Activated CD8-positive, alpha-beta memory T cell treated with anti-CD3 and anti-CD28 coated beads, Interleukin-2, amount 10 ng/mL, durations not matched to agents 7 days and 5 days (primary cell): ENCODE measurements at regions not wholly inside any gene's neighbourhood (a gene's known extent, or its start where the extent isn't known, plus 50 kb on each side); places are given as distances from the start of the nearest gene placed in this dataset.

Experiments
- ATAC-seq: fragments of 150-1000 bp; cut with Tn5 transposase; one replicate; pipeline ENCODE4 v1.10.0; 2021; ENCODE audit warnings: moderate library complexity
- CTCF ChIA-PET: fragments of 350-600 bp; sonication (Branson Sonifier 250); formaldehyde crosslinking; loops from one replicate; lab custom pipeline; 2021; ENCODE audit warnings: antibody characterized with exemption; lab: Charles Lee
- DNase-seq: peaks from one replicate; pipeline ENCODE4 v3.0.0-alpha.2; 2020
- H3K27ac Mint-ChIP-seq: one replicate; pipeline ENCODE4 v1.8.0; 2021; ENCODE audit warnings: mild to moderate bottlenecking, mixed read lengths
- H3K27me3 Mint-ChIP-seq: one replicate; pipeline ENCODE4 v1.8.0; 2021; ENCODE audit warnings: mixed read lengths
- H3K36me3 Mint-ChIP-seq: one replicate; pipeline ENCODE4 v1.8.0; 2021; ENCODE audit warnings: mild to moderate bottlenecking, mixed read lengths
- H3K4me1 Mint-ChIP-seq: one replicate; pipeline ENCODE4 v1.8.0; 2021; ENCODE audit warnings: mixed read lengths
- H3K4me3 Mint-ChIP-seq: one replicate; pipeline ENCODE4 v1.8.0; 2021; ENCODE audit warnings: mild to moderate bottlenecking, moderate library complexity, mixed read lengths
- H3K9me3 Mint-ChIP-seq: one replicate; pipeline ENCODE4 v1.8.0; 2022; ENCODE audit warnings: low read depth, mixed read lengths

DNA sequence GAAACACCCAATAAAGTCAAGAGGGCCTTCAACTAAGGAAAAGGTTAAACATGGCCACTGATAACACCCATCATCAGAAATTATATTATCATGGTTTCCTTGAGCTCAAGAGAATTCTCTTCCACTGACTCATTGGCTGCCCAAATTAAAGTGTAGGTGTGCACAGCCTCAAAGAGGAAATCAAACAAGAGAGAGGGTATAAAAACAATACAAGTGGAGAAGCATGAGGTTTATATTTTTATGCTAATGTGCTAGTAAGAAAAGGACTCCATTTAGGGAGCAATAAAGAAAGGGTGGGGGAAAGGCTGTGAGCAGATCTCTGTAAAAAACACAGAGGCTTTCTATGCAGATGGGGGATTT, 168.8 kb upstream of the VRK2 start:
- no peak overlapping the region for H3K4me3 Mint-ChIP-seq
- no peaks in the 10 kb centered on the region for H3K36me3 Mint-ChIP-seq
- H3K9me3 Mint-ChIP-seq, result no peaks in the 10 kb centered on the region
- no peak for ATAC-seq
- DNase-seq, result no peak
- H3K27ac Mint-ChIP-seq, result no peak overlapping the region
- CTCF ChIA-PET, result no interaction called here
- no peaks in the 10 kb centered on the region for H3K27me3 Mint-ChIP-seq
- H3K4me1 Mint-ChIP-seq, result no peaks in the 10 kb centered on the region

DNA sequence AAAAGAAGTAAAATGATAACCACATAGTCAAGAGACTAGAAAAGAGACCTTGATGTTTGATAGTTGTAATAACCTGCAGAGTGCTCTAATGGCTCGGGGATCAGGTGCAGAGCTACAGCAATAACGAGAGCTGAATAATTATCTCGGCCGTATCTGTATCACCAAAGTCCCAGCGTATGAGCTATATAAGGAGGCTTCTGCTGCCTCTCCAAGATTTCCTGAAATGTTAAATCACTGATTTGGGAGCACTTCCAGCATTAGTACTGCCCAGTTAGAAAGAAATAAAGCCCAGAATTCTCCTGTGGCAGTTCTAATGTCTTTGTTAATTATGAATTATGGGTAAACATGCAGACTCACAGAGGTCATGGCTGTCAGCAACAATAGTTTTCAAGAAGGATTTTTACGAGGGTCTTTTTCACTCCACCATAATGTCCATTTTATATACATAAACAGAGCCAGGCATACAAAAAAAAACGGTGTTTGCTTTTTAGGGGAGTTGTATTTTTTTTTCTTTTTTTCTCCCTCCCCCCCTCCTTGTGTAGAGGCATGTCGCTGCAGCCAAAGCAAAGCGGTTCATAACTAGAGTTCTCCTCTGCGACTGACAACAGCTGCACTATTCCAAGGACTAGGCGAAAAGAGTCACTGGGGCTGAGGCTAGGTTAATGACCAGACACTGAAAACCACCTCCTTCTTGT, 168.3 kb upstream of the VRK2 start:
- H3K4me1 Mint-ChIP-seq, result no peaks in the 10 kb centered on the region
- ATAC-seq (no peak), DNase-seq (no peak)
- H3K27me3 Mint-ChIP-seq, result no peaks in the 10 kb centered on the region
- H3K36me3 Mint-ChIP-seq, result no peaks in the 10 kb centered on the region
- H3K4me3 Mint-ChIP-seq, result no peak overlapping the region
- CTCF ChIA-PET, result no interaction called here
- no peak overlapping the region for H3K27ac Mint-ChIP-seq
- no peaks in the 10 kb centered on the region for H3K9me3 Mint-ChIP-seq

DNA sequence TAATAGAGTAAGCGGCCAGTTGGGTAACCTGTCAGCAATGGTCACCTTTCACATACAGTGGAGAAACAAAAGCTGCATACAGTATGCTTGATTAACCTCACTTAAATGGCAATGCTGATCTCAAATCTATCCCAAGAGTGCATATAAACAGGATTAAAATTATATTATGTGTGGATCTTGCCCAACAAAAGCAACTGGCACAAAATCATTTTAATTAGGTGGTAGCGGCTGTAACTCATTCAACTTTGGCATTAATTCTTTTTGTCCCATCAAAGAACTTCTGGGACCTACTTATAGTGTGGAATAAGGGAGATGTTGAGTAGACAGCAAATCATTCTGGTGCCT, 167.8 kb upstream of the VRK2 start:
- Mint-ChIP-seq H3K4me1 (no peaks in the 10 kb centered on the region), H3K27ac (no peak overlapping the region), H3K36me3 (no peaks in the 10 kb centered on the region), H3K9me3 (no peaks in the 10 kb centered on the region), H3K4me3 (no peak overlapping the region), H3K27me3 (no peaks in the 10 kb centered on the region)
- ATAC-seq (no peak), DNase-seq (no peak)
- CTCF ChIA-PET, result no interaction called here

DNA sequence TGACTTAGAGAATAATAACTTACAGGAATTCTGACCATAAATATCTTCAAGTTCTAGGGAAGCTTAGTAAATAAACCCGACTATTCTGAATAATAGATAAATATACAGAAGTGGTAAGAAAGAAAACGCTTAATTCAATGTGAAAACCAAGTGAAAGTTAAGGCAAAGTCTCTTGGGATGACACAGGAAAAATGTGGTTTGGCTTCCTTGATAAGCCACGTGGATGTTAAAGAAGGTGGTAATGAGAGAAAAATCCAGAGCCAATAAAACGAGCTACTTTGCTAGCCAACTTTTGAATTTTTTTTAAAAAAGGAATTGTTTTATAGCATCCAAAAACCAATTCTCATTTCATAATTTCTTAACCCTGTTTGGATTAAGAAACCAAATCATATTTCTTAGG, 166.2 kb upstream of the VRK2 start:
- H3K9me3 Mint-ChIP-seq, result no peaks in the 10 kb centered on the region
- no peak for ATAC-seq
- DNase-seq, result no peak
- no peaks in the 10 kb centered on the region for H3K36me3 Mint-ChIP-seq
- no peaks in the 10 kb centered on the region for H3K27me3 Mint-ChIP-seq
- H3K4me1 Mint-ChIP-seq, result no peaks in the 10 kb centered on the region
- H3K27ac Mint-ChIP-seq, result no peak overlapping the region
- no peak overlapping the region for H3K4me3 Mint-ChIP-seq
- CTCF ChIA-PET, result no interaction called here

DNA sequence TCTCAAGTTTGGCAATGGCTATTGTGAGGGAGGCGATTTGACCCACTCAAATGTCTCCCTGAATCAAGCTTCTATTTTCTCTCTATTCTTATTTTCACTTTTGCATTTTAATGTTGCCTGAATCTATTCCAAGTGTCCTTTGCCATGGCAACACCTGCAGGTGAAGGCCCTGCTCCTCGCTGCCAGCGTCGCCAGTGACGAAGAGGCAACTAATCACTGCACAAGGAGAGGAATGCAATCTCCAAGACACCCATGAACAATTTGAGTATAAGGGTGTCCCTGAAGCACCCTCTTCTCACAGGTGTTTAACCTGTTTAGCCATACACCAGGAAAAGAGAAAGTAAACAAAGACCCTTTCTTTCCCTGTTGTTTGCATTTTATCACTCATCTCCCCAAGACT, 165.6 kb upstream of the VRK2 start:
- Mint-ChIP-seq H3K36me3 (no peaks in the 10 kb centered on the region), H3K9me3 (no peaks in the 10 kb centered on the region), H3K4me3 (no peak overlapping the region), H3K27me3 (no peaks in the 10 kb centered on the region), H3K27ac (no peak overlapping the region), H3K4me1 (no peaks in the 10 kb centered on the region)
- ATAC-seq (no peak), DNase-seq (no peak)
- CTCF ChIA-PET, result no interaction called here

DNA sequence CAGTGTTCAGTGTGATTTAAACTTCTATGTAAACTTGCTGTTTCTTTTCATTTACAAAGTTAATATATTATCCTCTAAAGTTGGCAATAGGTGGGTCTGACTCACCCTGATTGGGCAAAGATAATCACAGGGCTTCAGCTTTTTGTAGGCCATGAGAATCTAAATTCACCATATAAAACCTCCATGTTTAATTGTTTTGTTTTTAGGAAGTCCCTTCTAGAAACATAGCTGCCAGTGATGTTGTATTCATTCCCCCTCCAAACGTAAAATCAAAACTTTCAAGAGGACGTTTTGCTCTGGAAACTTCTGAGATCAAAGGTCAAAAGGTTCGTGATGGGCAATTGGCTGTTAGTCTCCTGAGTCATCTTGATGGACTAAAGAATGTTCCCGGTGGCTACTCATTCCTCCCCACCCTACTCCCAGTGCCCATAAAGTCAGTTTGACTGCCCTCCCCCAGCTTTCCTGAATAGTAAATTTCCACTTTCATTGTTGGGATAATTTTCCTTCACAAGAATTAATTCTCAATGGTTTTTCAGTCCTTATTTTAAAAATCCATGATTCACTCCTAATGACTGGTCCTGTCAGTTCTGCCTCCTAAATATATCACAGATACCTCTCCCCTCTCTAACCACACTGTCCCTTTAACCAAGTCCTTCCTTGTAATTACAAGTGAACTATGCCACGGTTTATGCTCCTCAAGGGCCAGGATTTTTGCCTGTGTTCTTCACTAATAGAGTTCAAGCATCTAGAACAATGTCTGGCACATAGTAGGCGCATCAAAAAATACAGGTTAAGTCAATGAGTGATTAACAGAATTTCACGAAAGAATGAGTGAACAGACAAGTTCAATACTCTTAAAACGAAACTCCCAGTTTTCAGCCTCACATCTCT, 164.4 kb upstream of the VRK2 start:
- ATAC-seq, result no peak
- H3K27me3 Mint-ChIP-seq, result no peaks in the 10 kb centered on the region
- no peak overlapping the region for H3K4me3 Mint-ChIP-seq
- H3K4me1 Mint-ChIP-seq, result no peaks in the 10 kb centered on the region
- CTCF ChIA-PET, result no interaction called here
- no peak for DNase-seq
- no peaks in the 10 kb centered on the region for H3K36me3 Mint-ChIP-seq
- H3K27ac Mint-ChIP-seq, result no peak overlapping the region
- no peaks in the 10 kb centered on the region for H3K9me3 Mint-ChIP-seq

DNA sequence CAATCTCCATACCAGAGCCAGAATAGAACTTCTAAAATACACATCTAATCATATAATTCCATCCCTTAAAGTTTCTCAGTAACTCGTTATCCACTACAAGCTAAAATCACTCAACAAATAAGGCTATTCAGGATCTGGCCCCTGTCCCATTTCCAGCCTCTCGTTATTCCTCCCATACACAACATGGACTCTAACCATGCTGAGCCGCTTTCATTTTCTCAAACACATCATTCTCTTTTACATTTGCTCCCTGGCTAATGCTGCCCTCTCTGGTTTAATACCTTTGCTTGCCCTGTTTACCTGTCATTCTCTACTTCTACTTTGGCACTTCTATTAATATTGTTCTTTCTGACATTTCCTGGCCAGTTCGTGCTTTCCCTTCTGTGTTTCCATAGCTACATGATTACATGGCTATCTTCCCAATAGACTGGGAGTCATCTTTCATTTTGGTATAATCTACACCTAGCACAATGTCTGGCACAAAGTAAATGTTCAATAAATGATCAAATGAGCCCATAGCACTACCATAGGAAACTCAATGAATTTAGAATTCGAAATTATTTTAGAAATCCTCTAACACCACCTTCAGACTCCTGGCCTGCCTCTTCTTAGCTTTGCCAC, 163.6 kb upstream of the VRK2 start:
- no peak overlapping the region for H3K4me3 Mint-ChIP-seq
- H3K4me1 Mint-ChIP-seq, result no peaks in the 10 kb centered on the region
- no peaks in the 10 kb centered on the region for H3K9me3 Mint-ChIP-seq
- H3K27me3 Mint-ChIP-seq, result no peaks in the 10 kb centered on the region
- CTCF ChIA-PET, result no interaction called here
- no peaks in the 10 kb centered on the region for H3K36me3 Mint-ChIP-seq
- DNase-seq, result no peak
- ATAC-seq, result no peak
- H3K27ac Mint-ChIP-seq, result no peak overlapping the region

DNA sequence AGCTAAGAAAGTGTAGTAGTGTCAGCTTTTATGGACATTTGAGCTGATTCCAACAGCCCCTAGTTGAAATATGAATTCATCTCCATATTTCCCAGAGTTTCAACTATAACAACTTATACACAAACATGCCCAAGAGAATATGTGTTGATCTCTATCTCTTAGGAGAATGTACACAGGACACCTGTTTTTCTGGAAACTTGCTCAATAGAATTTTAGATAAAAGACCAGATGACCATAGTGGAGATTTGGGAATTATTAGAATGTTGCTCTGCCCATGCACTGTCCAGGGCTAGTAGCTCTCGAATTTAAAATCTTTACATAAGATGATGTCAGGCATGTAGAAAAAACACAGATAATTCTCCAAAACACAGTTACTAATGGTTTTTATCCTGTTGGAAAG, 162.3 kb upstream of the VRK2 start:
- Mint-ChIP-seq H3K4me1 (no peaks in the 10 kb centered on the region), H3K4me3 (no peak overlapping the region), H3K27ac (no peak overlapping the region), H3K36me3 (no peaks in the 10 kb centered on the region), H3K9me3 (no peaks in the 10 kb centered on the region), H3K27me3 (no peaks in the 10 kb centered on the region)
- no peak for DNase-seq
- CTCF ChIA-PET, result no interaction called here
- no peak for ATAC-seq

DNA sequence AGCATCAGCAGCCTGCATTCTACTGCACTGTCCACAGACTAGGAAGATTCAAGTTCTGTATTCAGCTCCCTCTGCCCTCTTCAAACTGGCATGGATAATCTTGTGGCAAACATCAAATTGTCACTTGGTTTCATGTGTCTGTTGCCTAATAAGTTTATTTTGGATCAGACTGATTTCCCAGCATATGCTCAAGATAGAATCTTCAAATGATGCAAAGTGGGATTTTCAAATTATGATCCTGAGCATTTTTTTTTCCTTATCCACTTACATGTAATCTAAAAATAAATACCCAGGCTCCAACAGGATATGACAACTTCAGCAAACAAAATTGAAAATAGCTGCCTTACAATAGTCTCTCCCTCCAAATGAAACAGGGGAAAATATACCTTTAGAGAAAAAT, 160.9 kb upstream of the VRK2 start:
- H3K9me3 Mint-ChIP-seq, result no peaks in the 10 kb centered on the region
- ATAC-seq, result no peak
- no peak overlapping the region for H3K4me3 Mint-ChIP-seq
- no peak overlapping the region for H3K27ac Mint-ChIP-seq
- H3K4me1 Mint-ChIP-seq, result no peaks in the 10 kb centered on the region
- no peaks in the 10 kb centered on the region for H3K27me3 Mint-ChIP-seq
- no peaks in the 10 kb centered on the region for H3K36me3 Mint-ChIP-seq
- CTCF ChIA-PET, result no interaction called here
- no peak for DNase-seq

DNA sequence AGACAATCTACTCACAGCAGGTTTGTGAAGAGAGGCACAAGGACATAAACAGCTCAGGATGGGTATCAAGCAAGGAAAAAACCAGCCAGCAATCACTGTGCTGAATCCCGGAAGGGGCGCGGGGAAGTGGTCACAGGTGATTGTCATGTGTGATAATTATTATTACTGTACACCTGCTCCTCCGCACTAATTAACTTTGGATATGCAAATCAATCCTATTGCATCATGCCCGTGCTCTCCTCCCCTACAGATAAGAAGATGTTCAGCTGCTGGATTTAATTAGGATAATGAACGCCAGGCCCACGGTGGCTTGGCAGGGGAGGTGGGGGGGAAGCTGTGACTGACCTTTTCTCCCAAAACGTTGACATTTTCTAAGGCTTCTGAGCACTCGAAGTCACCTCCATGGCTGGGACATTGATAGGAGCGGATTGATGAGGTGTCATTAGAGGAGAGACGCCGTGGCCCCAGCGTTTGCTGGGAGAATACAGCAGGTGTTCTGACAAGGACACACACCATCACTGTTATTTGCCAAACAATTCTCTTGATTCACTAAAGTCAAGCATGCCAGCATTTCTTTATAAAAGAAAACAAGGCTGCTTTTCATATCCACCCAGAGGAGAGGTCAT, 160.3 kb upstream of the VRK2 start:
- Mint-ChIP-seq H3K27me3 (no peaks in the 10 kb centered on the region), H3K9me3 (no peaks in the 10 kb centered on the region), H3K4me1 (no peaks in the 10 kb centered on the region), H3K27ac (no peak overlapping the region), H3K4me3 (no peak overlapping the region), H3K36me3 (no peaks in the 10 kb centered on the region)
- CTCF ChIA-PET, result no interaction called here
- DNase-seq (no peak), ATAC-seq (no peak)

DNA sequence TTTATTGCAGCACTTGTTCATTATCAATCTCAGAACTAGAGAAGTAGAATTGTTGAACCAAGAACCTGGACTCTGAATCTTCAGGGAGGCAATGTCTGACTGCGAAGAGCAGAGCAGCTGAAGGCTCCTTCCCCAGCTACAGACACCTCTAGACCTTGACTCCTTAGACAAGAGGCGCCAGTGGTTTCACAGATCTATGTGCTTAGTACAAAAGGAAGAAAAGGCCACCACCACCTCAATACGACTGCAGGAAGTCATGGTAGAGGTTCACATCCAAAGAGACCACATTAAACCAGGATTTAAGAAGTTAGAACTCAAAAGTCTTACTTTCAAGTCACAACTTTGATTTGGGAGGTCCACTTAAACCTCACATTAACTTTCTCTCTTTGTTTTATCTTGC, 158.1 kb upstream of the VRK2 start:
- H3K27ac Mint-ChIP-seq, result no peak overlapping the region

DNA sequence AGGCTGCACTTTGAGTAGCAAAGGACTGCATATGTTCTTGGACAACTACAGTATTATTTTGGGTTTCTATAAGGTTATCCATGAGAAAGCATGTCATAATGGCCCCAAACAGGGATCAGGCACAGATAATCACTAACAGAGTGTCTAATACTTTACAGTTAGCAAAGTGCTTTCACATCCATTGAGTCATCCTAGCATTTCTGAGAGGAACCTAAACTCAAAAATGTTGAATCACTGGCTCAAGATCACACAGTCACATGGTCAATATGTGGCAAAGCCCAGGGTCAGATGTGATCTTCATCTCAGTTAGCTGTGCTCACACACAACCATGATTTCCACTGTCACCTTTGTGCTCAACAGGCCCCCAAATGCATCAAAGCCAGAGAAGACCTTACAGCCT, 156.1 kb upstream of the VRK2 start:
- Mint-ChIP-seq H3K9me3 (no peaks in the 10 kb centered on the region), H3K4me1 (no peaks in the 10 kb centered on the region), H3K27me3 (no peaks in the 10 kb centered on the region), H3K36me3 (no peaks in the 10 kb centered on the region), H3K27ac (no peak overlapping the region), H3K4me3 (no peak overlapping the region)
- DNase-seq, result no peak
- ATAC-seq, result no peak
- CTCF ChIA-PET, result interaction anchor here (1.0 kb wide), 1 partner anchor 15 kb away, joined by 3 read pairs; no protein-coding TSS in a partner anchor

More for the DNA sequence above, 158.1 kb upstream of the VRK2 start:
- H3K27me3 Mint-ChIP-seq, result no peaks in the 10 kb centered on the region
- CTCF ChIA-PET, result interaction anchor here (1.5 kb wide), 1 partner anchor 17 kb away, joined by 4 read pairs; no protein-coding TSS in a partner anchor
- no peaks in the 10 kb centered on the region for H3K36me3 Mint-ChIP-seq
- no peak for DNase-seq
- H3K9me3 Mint-ChIP-seq, result no peaks in the 10 kb centered on the region
- no peak for ATAC-seq
- no peaks in the 10 kb centered on the region for H3K4me1 Mint-ChIP-seq
- no peak overlapping the region for H3K4me3 Mint-ChIP-seq

DNA sequence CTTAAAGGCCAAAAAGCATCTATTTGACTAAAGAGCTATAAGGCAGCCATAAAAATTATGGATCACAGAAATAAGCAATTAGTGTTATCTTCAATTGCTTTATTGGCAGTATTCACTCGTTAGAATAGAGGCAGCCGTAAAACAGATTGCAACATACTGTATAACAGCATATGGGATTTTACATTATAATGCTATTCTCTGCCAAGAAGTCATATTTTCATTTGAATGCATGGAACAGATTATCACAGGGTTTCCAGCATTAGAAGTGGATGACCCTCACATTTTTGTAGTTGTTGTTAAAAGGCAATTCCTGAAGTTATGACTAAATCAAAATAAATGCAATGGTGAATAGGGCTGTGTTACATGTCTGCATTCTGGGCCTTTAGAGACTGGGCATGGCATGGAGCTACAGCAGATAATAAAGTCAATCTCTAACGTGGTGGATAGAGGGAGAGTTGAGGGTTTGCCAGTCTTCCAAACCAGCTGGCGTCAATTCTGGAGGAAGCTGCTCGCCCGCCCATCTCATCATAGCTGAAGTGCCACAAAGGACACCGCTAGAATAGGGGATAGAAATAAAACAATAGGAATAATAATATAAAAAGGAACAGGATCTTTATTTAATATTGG, 155.4 kb upstream of the VRK2 start:
- H3K27me3 Mint-ChIP-seq, result no peaks in the 10 kb centered on the region
- ATAC-seq, result no peak
- no peaks in the 10 kb centered on the region for H3K36me3 Mint-ChIP-seq
- no peaks in the 10 kb centered on the region for H3K4me1 Mint-ChIP-seq
- no peak overlapping the region for H3K27ac Mint-ChIP-seq
- CTCF ChIA-PET, result interaction anchor here (1.0 kb wide), 1 partner anchor 15 kb away, joined by 3 read pairs; no protein-coding TSS in a partner anchor
- DNase-seq, result no peak
- no peak overlapping the region for H3K4me3 Mint-ChIP-seq
- no peaks in the 10 kb centered on the region for H3K9me3 Mint-ChIP-seq
